ENCODE measurements at regions not wholly inside any gene's neighbourhood (a gene's known extent, or its start where the extent isn't known, plus 50 kb on each side); places are given as distances from the start of the nearest gene placed in this dataset.

DNA sequence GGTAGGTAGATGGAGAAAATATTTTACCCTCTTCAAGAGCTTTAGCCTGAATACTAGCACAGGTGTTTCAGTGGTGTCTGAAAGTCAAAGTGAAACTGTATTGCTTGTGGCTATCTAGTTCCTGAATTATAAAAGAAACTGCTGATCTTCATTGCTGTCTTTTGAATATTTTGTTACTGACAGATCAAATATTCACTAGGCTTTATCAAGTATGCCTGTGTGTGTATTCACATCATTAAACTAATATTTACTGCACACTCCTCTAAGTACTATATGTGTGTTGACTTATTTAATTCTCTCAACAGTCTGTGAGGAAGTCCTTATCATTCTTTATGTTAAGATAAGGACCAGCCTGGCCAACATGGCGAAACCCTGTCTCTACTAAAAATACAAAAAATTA is 139.6 kb downstream of the SOCS6 start:
- TF ChIP-seq, protein P1, sequence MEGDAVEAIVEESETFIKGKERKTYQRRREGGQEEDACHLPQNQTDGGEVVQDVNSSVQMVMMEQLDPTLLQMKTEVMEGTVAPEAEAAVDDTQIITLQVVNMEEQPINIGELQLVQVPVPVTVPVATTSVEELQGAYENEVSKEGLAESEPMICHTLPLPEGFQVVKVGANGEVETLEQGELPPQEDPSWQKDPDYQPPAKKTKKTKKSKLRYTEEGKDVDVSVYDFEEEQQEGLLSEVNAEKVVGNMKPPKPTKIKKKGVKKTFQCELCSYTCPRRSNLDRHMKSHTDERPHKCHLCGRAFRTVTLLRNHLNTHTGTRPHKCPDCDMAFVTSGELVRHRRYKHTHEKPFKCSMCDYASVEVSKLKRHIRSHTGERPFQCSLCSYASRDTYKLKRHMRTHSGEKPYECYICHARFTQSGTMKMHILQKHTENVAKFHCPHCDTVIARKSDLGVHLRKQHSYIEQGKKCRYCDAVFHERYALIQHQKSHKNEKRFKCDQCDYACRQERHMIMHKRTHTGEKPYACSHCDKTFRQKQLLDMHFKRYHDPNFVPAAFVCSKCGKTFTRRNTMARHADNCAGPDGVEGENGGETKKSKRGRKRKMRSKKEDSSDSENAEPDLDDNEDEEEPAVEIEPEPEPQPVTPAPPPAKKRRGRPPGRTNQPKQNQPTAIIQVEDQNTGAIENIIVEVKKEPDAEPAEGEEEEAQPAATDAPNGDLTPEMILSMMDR (conservative IDR thresholded peaks at IDR 0.05; ENCODE audit: low read depth, low read length), result no peak
- no peak for DNase-seq (ENCODE audit: low read depth)
- H3K4me3 ChIP-seq (ENCODE audit: low read depth, low read length), result no peak overlapping the region

DNA sequence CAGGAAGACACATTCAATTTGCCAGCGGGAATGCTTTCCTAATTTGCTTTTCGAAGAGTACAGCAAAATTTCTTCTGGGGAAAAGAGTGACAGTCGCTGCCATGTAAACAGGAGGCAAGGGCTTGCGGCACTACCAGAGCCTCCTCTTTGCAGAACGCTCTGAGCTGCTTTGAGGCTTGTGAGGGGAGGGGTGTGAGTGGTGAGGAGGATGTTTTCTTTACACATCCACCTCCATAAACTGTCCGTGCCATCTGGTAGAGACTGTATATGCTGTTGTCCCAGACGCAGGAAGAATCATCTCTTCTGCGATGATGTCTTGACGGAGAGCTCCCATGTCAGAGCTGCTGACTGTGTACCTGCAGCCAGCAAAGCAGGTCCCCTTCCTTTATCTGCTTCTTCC is 138.0 kb downstream of the SOCS6 start:
- TF ChIP-seq, protein P1 (conservative IDR thresholded peaks at IDR 0.05; ENCODE audit: low read depth, low read length), result no peak
- H3K4me3 ChIP-seq (ENCODE audit: low read depth, low read length), result no peak overlapping the region

DNA sequence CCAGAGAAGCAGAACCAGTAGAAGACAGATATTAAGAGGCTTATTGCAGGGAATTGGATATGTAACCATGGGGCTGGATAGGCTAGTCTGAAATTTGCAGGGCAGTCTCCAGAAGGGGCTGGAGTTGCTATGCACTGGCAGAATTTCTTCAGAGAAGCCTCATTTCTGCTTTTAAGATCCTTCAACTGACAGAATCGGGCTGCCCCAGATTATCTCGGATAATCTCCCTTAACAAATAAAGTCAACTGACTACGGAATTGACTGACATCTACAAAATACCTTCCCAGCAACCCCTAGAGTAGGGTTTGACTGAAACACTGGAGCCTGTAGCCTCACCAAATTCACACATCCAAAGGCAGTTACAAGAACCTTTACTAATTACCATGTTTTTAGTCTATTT is 136.4 kb downstream of the SOCS6 start:
- H3K4me3 ChIP-seq (ENCODE audit: low read depth, low read length), result no peak overlapping the region
- no peak for DNase-seq (ENCODE audit: low read depth)
- TF ChIP-seq, protein P1 (conservative IDR thresholded peaks at IDR 0.05; ENCODE audit: low read depth, low read length), result no peak

More for the DNA sequence above, 138.0 kb downstream of the SOCS6 start:
- DNase-seq (ENCODE audit: low read depth), result no peak

DNA sequence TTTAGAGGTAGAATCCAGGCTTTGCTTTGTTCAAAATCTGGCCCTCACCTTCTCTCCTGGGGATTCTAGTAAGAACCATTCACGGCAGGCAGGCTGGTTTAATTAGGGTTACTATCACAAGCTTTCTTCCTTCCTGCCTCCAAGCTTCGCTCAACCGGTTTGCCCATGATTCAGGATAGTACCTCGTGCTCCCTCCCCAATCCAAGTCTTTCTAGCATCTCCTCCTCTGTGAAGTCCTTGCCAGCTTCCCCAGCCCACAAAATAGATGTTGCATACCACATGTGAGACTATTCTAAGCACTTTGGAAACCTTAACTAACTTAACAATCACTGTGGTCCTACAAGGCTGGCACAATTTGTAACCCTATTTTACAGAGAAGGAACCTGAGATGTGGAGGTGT is 135.1 kb downstream of the SOCS6 start:
- no peak for DNase-seq (ENCODE audit: low read depth)
- TF ChIP-seq, protein P1 (conservative IDR thresholded peaks at IDR 0.05; ENCODE audit: low read depth, low read length), result no peak
- H3K4me3 ChIP-seq (ENCODE audit: low read depth, low read length), result no peak overlapping the region

DNA sequence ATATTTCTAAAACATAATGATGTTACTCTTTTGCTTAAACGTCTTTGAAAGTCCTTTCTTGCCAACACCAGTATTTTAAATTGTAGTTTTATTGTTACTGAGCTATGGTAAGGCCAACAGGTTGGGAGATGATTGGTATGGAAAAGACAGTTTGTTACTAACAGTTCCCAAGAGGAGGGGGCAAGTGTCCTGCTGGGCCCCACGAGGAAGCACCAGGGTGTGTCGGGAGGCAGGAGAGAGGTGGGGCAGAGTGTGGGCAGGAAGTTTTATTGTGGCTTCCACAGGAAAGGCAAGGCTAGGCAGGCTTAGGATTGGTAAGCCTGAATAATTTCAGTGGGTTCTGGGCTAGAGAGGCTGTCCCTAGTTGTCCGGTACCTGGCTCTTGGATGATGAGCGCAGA is 134.3 kb downstream of the SOCS6 start:
- DNase-seq (ENCODE audit: low read depth), result no peak
- no peak overlapping the region for H3K4me3 ChIP-seq (ENCODE audit: low read depth, low read length)
- TF ChIP-seq, protein P1 (conservative IDR thresholded peaks at IDR 0.05; ENCODE audit: low read depth, low read length), result no peak

DNA sequence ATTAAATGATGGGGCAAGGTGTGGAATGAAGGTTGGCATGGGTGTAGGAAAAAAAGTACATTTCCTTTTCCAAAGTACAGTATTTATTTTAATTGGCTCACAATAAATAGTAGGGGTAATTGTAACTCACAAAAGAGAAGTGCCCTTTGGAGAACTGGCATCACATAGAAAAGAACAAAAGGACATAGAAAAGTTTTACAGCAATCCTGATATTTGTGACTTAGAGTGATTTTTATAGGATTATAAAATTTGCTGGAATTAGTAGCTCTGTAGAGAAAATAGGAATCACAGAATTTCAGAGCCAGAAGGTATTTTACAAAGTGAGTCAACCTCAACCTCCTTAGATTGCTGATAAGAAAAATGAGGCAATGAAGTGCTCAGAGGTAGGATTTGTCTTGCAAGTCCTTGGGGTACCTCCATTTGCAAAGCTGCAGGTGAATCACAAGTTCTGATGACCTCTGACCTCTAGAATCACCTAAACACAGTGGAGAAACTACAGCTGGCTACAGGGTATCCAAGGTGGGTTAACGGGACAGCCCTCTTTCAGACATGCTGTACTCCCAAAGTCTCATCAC is 133.6 kb downstream of the SOCS6 start:
- TF ChIP-seq, protein P1 (conservative IDR thresholded peaks at IDR 0.05; ENCODE audit: low read depth, low read length), result no peak
- no peak overlapping the region for H3K4me3 ChIP-seq (ENCODE audit: low read depth, low read length)
- peak; percentile 28 for DNase-seq (ENCODE audit: low read depth)

Data from choroid plexus epithelial cell (primary cell).